ENCODE measurements at regions not wholly inside any gene's neighbourhood (a gene's known extent, or its start where the extent isn't known, plus 50 kb on each side); places are given as distances from the start of the nearest gene placed in this dataset.

GRCh38 chr3:176911579-176911978 is 285.7 kb downstream of the TBL1XR1 start:
- TF ChIP-seq CTCF (IDR thresholded peaks at IDR 0.05), result no peak
- no peak for TF ChIP-seq POLR2A (IDR thresholded peaks at IDR 0.05)

Data from thyroid gland (tissue), 4 donors.